ENCODE measurements at regions not wholly inside any gene's neighbourhood (a gene's known extent, or its start where the extent isn't known, plus 50 kb on each side); places are given as distances from the start of the nearest gene placed in this dataset.

DNA sequence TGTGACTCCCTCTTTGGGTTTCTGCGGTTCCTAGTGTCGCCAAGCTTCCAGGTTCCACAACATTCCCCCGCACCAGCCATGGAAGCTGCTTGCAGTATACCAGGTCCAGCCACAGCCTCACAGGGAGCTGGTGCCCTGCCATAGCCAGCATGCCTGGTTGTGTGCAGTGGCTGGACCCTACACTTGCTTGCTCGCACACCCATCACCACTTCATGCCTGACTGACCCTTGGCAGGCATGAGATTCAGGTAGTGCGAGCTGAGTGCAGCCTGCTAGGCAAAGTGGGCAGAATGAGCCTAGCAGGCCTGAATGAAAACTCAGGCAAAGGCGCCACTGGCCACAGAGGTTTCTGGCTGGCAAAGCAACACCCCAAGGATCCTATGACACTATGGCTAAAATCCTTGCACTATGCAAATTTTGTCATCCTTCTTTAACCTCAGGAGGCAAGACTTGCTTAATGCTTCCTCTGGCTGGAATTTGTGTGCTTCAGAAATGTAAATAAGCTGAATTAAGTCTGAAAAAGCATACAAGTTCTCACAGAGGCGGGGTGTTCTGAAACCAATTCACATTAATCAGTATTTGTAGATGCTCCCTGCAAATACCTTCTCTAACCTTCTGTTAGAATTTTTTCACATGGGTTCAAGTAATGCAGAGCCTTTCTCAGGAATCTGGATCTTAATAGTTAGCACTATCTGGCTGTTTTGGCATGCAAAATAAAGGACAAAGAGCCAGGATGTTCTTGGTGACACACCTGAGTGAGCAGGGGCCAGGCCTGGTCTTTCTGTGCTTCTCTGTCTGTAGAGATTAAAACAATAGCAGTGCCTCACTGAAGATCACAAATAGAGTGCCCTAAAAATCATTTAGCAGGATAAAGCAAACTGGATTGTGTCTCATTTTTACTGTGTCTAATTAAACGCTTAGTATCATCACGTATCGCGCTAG, 256.9 kb downstream of the GPATCH2 start:
- TF ChIP-seq POLR2A (IDR thresholded peaks at IDR 0.05; ENCODE audit: low read length) (no peak), GATA1 (IDR thresholded peaks at IDR 0.05; ENCODE audit: low read depth, low read length) (no peak)
- DNase-seq: no peak

DNA sequence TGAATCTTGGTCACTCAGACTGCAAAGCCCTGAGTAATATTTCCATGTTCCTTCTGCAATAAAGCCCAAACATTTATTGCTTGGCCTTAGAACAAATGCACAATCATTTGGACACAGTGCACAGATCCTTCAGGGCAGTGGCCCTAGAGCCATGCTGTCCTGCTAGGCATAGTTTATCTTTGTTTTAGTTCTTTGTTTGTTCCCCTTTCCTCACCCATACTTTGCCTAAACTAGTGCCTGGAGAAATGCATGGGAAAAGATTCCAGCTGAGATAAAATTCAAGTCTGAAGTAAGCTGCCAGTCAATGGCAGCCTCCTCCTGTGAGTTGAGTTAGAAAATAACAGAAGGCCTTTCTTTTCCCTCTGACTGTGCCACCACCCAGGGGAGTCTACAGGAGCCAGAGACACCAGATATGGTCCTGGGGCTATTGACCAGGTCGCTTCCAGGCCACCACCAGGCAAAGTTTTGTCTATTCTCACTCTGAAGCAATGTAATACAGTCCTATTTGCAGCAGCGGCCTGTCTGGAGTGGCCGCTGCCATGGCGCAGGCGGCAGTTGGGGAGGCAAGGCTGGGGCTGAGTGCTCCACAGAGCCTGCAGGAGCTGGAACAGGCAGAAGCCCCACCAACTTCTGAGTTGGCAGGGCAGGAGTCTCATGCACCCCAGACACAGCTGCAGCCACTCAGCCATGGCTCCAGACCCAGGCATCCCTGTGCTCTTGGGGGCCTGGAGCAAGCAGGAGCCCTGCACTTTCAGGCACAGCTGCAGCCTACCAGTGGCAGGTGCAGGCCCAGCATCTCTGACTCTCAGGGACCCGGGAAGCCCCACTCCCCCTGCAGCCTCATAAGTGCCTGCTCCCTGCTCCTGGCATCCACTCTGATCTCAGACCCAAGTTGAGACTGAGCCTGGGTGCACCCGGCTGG, 258.6 kb downstream of the GPATCH2 start:
- DNase-seq: no peak
- TF ChIP-seq GATA1 (IDR thresholded peaks at IDR 0.05; ENCODE audit: low read depth, low read length): no peak
- TF ChIP-seq POLR2A (IDR thresholded peaks at IDR 0.05; ENCODE audit: low read length): no peak

DNA sequence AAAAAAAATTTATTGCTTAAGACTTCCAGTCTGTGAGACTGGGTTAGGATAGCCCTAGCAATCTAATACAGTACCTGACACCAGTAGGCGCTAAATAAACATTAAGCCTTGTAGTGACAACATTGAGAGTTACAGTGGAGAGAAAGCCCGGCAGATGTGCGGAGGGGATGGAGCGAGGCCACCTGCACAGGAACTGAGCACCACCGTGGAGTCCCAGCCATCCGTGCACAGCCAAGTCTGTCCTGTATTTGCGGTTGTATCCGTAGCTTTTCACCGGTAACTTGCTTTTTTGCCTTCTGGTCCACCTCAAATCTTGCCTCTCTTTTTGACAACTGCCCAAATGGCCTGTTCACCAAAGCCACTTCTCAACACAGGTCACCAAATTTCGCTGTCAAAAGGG, 260.1 kb downstream of the GPATCH2 start:
- no peak for DNase-seq
- TF ChIP-seq GATA1 (IDR thresholded peaks at IDR 0.05; ENCODE audit: low read depth, low read length) (no peak), POLR2A (IDR thresholded peaks at IDR 0.05; ENCODE audit: low read length) (no peak)

DNA sequence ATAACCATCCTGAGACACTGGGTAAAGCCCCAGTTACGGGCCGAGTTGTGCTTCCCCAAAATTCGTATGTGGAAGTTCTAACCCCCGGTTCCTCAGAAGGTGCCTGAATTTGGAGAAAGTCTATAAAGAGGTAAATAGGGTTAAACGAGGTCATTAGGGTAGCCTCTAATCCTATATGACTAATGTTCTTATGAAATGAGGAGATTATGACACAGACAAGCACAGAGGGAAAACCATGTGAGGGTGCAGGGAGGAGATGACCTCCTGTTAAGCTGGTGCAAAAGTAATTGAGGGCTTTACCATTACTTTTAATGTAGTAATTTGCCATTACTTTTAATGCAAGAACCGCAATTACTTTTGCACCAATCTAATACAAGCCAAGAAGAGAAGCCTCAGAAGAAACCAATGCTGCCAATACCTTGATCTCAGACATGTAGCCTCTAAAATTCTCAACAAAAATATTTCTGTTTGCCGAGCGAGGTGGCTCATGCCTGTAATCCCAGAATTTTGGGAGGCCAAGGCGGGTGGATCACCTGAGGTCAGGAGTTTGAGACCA, 260.8 kb downstream of the GPATCH2 start:
- no peak for DNase-seq
- TF ChIP-seq POLR2A (IDR thresholded peaks at IDR 0.05; ENCODE audit: low read length) (no peak), GATA1 (IDR thresholded peaks at IDR 0.05; ENCODE audit: low read depth, low read length) (no peak)

DNA sequence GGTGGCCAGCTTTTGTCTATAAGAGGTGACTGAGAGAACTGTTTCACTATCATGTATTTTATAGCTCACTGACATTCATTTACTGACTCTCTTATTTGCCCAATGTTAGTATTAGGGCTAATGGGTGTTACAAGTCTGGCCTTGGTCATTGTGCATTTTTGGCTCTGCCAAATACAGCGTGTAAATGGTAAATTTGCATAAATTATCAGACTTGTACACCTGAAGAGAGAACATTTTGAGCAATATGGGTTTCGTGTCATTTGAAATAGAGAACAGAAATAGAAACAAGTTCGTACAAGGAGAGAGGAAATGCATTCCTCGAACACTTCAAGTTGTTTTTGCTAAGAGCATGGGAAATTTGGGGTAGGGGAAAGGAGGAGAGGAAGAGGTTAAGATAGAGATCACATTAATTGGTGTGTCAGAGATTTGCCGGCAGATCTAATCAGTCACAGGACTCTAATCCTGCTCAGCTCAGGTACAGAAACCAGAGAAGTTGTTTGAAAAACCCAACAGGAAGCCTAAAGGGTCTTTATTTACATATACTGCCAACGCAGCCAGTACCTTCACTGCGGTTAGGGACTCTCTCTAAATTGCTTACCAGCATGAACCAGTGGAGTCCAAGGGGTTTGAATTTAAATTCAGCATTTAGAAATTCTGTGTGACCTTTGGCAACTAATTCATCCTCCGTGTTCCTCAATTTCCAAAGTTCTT, 261.5 kb downstream of the GPATCH2 start:
- TF ChIP-seq GATA1 (IDR thresholded peaks at IDR 0.05; ENCODE audit: low read depth, low read length) (no peak), POLR2A (IDR thresholded peaks at IDR 0.05; ENCODE audit: low read length) (no peak)
- no peak for DNase-seq

DNA sequence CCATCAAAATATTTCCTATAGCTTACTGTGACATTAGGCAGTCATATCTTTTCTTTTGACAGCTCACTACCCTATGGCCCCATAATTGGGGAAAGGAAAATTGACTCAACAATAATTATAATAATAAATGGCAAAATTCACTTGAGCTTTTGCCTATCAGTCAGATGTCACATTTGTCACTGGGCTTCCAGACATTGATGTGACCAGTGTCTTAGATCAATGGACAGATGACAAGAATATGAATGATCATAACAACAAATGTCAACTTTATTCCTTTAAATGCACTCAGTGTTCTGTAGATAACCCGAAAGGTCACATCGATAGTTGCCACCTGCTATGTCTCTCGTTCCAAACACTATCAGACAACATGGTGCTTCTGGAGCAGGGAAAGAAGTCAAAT, 266.7 kb downstream of the GPATCH2 start:
- TF ChIP-seq GATA1 (IDR thresholded peaks at IDR 0.05; ENCODE audit: low read depth, low read length) (no peak), POLR2A (IDR thresholded peaks at IDR 0.05; ENCODE audit: low read length) (no peak)
- no peak for DNase-seq

DNA sequence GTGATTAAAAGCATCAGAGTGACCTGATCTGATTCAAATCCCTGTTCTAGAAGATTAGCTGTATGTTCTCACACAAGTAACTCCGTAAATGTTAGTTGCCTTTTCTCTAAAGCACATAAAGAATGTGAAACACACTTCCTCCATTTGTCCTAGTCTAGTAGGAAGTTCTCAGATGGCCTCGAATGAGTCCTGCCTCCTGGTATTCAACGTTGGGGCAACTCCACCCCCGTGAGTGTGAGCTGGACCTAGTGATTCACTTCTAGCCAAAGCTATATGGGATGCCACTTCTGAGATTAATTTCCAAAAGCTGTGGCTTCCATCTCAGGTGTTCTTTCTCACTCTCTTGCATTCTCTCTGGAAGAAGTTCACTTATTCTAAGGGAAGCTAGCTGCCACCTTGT, 267.6 kb downstream of the GPATCH2 start:
- no peak for TF ChIP-seq POLR2A (IDR thresholded peaks at IDR 0.05; ENCODE audit: low read length)
- no peak for TF ChIP-seq GATA1 (IDR thresholded peaks at IDR 0.05; ENCODE audit: low read depth, low read length)
- DNase-seq: no peak

DNA sequence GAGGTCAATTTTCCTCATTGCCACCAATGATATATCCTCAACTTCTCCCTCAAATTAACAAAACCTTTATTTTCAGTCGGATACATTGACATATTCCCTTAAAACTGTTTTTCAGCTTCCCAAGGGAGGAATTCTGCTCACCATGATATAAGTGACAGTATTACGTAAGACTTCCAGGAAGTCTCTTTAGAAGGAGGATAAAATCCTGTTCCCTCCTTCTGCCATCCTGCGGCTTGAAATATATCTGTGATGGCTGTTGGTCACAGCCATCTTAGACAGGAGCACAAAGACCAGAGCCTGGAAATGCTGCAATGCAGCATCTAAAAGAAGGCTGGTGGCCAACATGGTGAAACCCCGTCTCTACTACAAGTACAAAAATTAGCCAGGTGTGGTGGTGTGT, 270.4 kb downstream of the GPATCH2 start:
- no peak for TF ChIP-seq POLR2A (IDR thresholded peaks at IDR 0.05; ENCODE audit: low read length)
- DNase-seq: no peak

DNA sequence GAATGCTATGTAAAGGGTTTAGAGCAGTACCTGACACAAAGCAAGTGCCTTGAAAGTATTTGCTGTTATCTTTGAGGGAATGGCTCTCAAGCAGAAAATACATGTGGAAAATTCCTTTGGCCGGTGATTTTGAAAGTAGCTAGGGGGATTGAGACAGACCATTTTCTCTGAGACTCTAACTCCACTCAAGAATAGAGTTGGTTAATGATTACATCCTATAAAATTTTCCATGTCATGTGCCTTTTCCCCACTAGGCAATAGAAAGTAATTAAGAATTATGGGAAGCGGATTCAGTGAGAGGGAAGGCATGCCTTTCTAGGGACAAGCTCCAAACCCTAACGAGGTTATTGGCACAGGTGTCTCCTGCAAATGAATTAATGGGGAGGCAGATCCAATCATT, 276.0 kb downstream of the GPATCH2 start:
- DNase-seq: no peak
- TF ChIP-seq POLR2A (IDR thresholded peaks at IDR 0.05; ENCODE audit: low read length) (no peak), GATA1 (IDR thresholded peaks at IDR 0.05; ENCODE audit: low read depth, low read length) (no peak)

DNA sequence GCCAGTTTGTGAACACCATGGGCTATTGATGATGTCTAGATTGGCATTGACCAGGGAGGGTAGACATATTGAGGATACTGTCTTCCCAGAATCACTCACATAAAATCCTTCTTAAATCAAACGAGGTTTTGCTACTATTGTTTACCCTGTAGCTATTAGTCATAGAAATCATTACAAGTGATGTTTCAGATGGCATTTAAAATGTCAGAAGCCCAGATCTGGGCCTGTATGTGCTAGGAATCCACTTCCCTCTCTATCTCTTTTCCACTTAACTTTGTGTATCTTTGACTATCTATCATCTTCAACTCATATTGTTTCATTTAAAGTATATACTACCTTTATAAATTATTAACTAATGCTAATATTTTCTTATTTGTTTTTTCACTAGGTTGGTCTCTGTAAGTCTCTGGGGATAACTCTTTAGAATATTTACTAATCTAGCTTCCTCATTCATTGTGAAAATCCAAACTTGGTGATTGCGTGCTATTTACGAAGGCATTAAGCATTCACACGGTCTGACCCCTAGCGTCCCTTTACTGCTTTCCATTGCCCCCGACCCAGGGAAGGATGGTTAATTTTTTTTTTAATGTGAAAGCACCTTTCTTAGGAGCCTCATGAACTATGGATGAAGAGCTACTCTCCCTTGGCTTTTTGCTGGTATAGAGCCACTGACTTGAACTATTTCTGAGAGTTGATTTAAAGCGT, 281.8 kb downstream of the GPATCH2 start:
- TF ChIP-seq GATA1 (IDR thresholded peaks at IDR 0.05; ENCODE audit: low read depth, low read length) (no peak), POLR2A (IDR thresholded peaks at IDR 0.05; ENCODE audit: low read length) (no peak)
- DNase-seq: no peak

DNA sequence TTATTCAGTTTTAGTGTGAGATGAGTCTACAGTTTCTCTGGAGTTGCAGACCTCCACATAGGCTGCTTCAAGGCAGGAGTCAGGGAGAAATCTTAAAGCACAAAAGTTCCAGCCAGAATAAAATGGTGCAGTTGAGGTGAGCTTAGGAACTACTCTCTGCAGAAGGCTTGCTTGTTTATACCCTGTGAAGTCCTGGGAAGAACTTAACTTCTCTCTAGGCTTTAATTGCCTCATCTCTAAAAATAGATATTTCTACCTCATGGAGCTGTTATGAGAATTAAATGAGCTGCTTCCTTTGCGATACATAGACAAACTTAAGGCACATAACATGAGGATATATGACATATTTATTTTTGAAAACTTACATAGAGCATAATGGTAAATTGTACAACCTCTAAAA, 286.2 kb downstream of the GPATCH2 start:
- no peak for TF ChIP-seq GATA1 (IDR thresholded peaks at IDR 0.05; ENCODE audit: low read depth, low read length)
- no peak for TF ChIP-seq POLR2A (IDR thresholded peaks at IDR 0.05; ENCODE audit: low read length)
- DNase-seq: no peak

DNA sequence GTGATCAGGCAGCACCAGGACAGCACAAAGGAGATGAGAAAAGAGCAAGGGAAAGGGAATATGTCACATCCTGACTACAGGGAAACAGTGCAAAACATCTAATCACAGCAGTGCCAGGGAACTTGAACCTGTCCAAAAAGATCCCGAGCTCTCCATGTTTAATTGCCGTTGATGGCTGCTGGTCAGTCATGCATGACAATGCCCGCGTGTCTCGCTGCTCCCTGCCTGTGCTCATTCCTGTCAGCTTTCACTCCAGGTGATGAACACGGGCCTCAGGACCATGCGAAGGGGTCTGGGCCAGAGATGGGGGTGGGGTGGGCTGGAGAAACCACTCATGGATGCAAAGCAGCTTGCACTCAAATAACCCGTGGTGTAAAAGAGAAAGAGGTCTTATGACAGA, 287.0 kb downstream of the GPATCH2 start:
- TF ChIP-seq GATA1 (IDR thresholded peaks at IDR 0.05; ENCODE audit: low read depth, low read length) (no peak), POLR2A (IDR thresholded peaks at IDR 0.05; ENCODE audit: low read length) (no peak)
- DNase-seq: no peak

DNA sequence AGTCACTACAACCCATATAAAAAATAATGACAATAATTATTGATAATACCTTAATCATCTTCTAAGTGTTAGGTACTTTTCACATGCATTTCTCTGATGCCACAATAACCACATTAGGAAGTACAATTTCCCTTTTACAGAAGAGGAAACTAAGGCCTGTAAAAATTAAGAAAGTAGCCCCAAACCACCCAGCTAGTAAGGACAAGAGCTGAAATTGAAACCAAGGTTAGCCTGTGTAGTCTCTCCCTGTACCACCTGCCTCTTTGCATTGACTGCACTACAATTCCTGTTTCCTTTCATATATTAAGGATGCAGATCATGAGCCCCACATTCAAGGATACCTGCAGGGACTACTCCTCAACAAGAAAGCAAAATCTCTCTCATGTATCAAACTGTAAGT, 288.8 kb downstream of the GPATCH2 start:
- TF ChIP-seq GATA1 (IDR thresholded peaks at IDR 0.05; ENCODE audit: low read depth, low read length): no peak
- no peak for TF ChIP-seq POLR2A (IDR thresholded peaks at IDR 0.05; ENCODE audit: low read length)
- DNase-seq: no peak
